Osteocyte (in vitro differentiated cells): ENCODE measurements at regions not wholly inside any gene's neighbourhood (a gene's known extent, or its start where the extent isn't known, plus 50 kb on each side); places are given as distances from the start of the nearest gene placed in this dataset.

Experiments used
- DNase-seq: peaks from one replicate; pipeline ENCODE4 v3.0.0; 2021; ENCODE audit warnings: mixed read lengths; ENCODE audit not compliant: unreplicated experiment; ENCODE audit errors: extremely low spot score
- H3K27ac Mint-ChIP-seq: one replicate; pipeline ENCODE4 v1.8.0; 2021; ENCODE audit warnings: mild to moderate bottlenecking, mixed read lengths; ENCODE audit not compliant: unreplicated experiment
- H3K27me3 Mint-ChIP-seq: one replicate; pipeline ENCODE4 v1.8.0; 2021; ENCODE audit warnings: mixed read lengths; ENCODE audit not compliant: unreplicated experiment
- H3K36me3 Mint-ChIP-seq: one replicate; pipeline ENCODE4 v1.8.0; 2021; ENCODE audit warnings: mixed read lengths; ENCODE audit not compliant: unreplicated experiment
- H3K4me1 Mint-ChIP-seq: one replicate; pipeline ENCODE4 v1.8.0; 2021; ENCODE audit warnings: mixed read lengths; ENCODE audit not compliant: unreplicated experiment
- H3K4me3 Mint-ChIP-seq: one replicate; pipeline ENCODE4 v1.8.0; 2021; ENCODE audit warnings: mild to moderate bottlenecking, moderate library complexity, mixed read lengths; ENCODE audit not compliant: unreplicated experiment
- H3K9me3 Mint-ChIP-seq: one replicate; pipeline ENCODE4 v1.8.0; 2021; ENCODE audit warnings: mixed read lengths; ENCODE audit not compliant: unreplicated experiment
- CTCF ChIP-seq: fragments of 200-600 bp; sonication (generic); IDR thresholded peaks from 2 replicates; pipeline ENCODE4 v1.5.0; 2021; ENCODE audit warnings: antibody characterized with exemption, mild to moderate bottlenecking, moderate library complexity

- DNase-seq: no peak
- Mint-ChIP-seq H3K27me3 (peaks cover 65% of the 10 kb centered on the region), H3K36me3 (no peaks in the 10 kb centered on the region), H3K4me1 (peaks cover 1% of the 10 kb centered on the region), H3K4me3 (no peak overlapping the region), H3K27ac (no peak overlapping the region), H3K9me3 (no peaks in the 10 kb centered on the region)
- no peak for TF ChIP-seq CTCF
Observed at GRCh38 chr9:33687779-33688178, 107.6 kb upstream of the PRSS3 start.

DNA sequence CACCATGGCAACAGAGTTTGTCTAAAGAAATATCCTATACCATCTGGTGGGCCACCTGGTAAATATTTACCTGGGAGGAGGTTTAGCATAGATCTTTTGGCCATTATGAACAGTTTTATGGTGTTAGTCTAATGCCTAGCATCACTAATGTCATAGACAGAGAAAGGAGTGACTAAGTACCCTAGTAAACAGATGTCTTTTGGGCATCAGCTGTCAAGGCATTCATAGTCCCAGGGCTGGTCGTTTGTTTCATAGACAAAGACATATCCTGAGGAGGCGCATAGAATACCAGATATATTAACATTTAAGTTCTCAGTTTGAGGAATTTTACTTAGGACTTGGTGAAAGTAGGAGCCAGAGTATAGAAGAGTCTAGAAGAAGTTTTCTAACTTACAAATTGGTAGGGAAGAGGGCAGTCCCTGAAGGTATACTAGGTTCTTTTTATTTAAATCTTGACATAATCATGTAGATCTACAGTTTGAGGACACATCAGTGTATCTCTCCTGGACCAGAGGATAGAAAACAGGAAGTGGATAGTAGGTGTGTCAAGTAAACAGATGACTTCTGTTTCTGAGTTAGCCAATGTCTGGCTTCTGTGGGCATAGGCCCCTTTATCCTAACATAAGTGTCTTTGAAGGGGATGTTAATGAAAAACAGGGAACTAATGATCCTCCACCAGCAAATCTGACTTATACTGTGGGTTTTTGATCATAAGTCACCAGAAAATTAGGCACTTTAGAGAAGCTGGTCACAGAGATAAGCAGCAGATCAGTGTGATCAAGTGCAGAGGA lies 105.0 kb upstream of the PRSS3 start:
- H3K27me3 Mint-ChIP-seq: peaks cover 69% of the 10 kb centered on the region
- TF ChIP-seq CTCF: no peak
- no peak overlapping the region for H3K4me3 Mint-ChIP-seq
- H3K4me1 Mint-ChIP-seq: peaks cover 1% of the 10 kb centered on the region
- no peak for DNase-seq
- no peaks in the 10 kb centered on the region for H3K36me3 Mint-ChIP-seq
- H3K9me3 Mint-ChIP-seq: no peaks in the 10 kb centered on the region
- H3K27ac Mint-ChIP-seq: no peak overlapping the region

- DNase-seq: no peak
- Mint-ChIP-seq H3K9me3 (no peaks in the 10 kb centered on the region), H3K27me3 (peaks cover 64% of the 10 kb centered on the region), H3K27ac (no peak overlapping the region), H3K36me3 (no peaks in the 10 kb centered on the region), H3K4me1 (no peaks in the 10 kb centered on the region), H3K4me3 (no peak overlapping the region)
- no peak for TF ChIP-seq CTCF
Observed at GRCh38 chr9:33695299-33695698, 100.1 kb upstream of the PRSS3 start.

- DNase-seq: no peak
- Mint-ChIP-seq H3K27ac (no peak overlapping the region), H3K4me3 (no peak overlapping the region), H3K36me3 (no peaks in the 10 kb centered on the region), H3K27me3 (peaks cover 64% of the 10 kb centered on the region), H3K9me3 (no peaks in the 10 kb centered on the region), H3K4me1 (no peaks in the 10 kb centered on the region)
- TF ChIP-seq CTCF: no peak
Observed at GRCh38 chr9:33695856-33696255, 99.5 kb upstream of the PRSS3 start.

DNA sequence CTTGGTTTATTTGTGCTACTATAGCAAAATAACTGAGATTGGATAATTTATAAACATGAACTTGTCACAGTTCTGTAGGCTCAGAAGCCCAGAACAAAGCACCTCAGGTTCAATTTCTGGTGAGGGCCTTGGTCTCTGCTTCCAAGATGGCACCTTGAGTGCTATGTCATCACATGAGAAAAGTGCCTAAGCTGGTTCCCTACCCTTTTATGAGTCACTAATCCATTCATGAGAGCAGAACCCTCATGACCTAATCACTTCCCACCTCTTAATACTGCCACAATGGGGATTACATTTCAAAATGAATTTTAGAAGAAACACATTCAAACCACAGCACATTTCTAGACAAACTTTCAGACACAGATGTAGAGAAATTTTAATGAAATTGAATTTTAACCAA lies 98.2 kb upstream of the PRSS3 start:
- no peak for DNase-seq
- Mint-ChIP-seq H3K4me3 (no peak overlapping the region), H3K9me3 (no peaks in the 10 kb centered on the region), H3K36me3 (no peaks in the 10 kb centered on the region), H3K27ac (no peak overlapping the region), H3K27me3 (peaks cover 67% of the 10 kb centered on the region), H3K4me1 (no peaks in the 10 kb centered on the region)
- TF ChIP-seq CTCF: no peak
